GM23338 (cell line): ENCODE measurements at regions not wholly inside any gene's neighbourhood (a gene's known extent, or its start where the extent isn't known, plus 50 kb on each side); places are given as distances from the start of the nearest gene placed in this dataset.

Experiments used
- ATAC-seq: fragments of 200-7000 bp; cut with Tn5 transposase; 3 replicates; pipeline ENCODE4 v1.9.1; 2020
- DNase-seq: peaks from one replicate; pipeline ENCODE4 v3.0.0-alpha.2; 2015; ENCODE audit warnings: low spot score
- H2AFZ ChIP-seq: fragments of 200-600 bp; sonication (generic); 2 replicates; pipeline ENCODE4 v1.8.0; 2016; ENCODE audit warnings: antibody characterized with exemption, mild to moderate bottlenecking, moderate library complexity
- H3F3A ChIP-seq: fragments of 200-600 bp; sonication (generic); replicated peaks from 2 replicates; pipeline ENCODE4 v1.8.0; 2017; ENCODE audit warnings: antibody characterized with exemption, mixed run types, low read depth
- H3K27ac ChIP-seq: fragments of 200-600 bp; sonication (generic); 2 replicates; pipeline ENCODE4 v1.6.1; 2016; ENCODE audit warnings: low read depth
- H3K27me3 ChIP-seq: fragments of 200-600 bp; sonication (generic); 2 replicates; pipeline ENCODE4 v1.8.0; 2016; ENCODE audit warnings: mild to moderate bottlenecking, mixed run types, moderate library complexity; ENCODE audit not compliant: insufficient read depth
- H3K36me3 ChIP-seq: fragments of 200-600 bp; sonication (generic); 2 replicates; pipeline ENCODE4 v1.8.0; 2016; ENCODE audit warnings: mild to moderate bottlenecking; ENCODE audit not compliant: insufficient read depth
- H3K4me1 ChIP-seq: fragments of 200-600 bp; sonication (generic); 2 replicates; pipeline ENCODE4 v1.8.0; 2016; ENCODE audit warnings: mild to moderate bottlenecking, moderate library complexity; ENCODE audit not compliant: insufficient read depth
- H3K4me2 ChIP-seq: fragments of 200-600 bp; sonication (generic); 2 replicates; pipeline ENCODE4 v1.7.1; 2017; ENCODE audit warnings: mixed run types
- H3K4me3 ChIP-seq: fragments of 200-600 bp; sonication (generic); 2 replicates; pipeline ENCODE4 v1.6.1; 2016; ENCODE audit warnings: mixed run types
- H3K79me2 ChIP-seq: fragments of 200-600 bp; sonication (generic); replicated peaks from 2 replicates; pipeline ENCODE4 v1.8.0; 2017; ENCODE audit warnings: mild to moderate bottlenecking; ENCODE audit not compliant: insufficient read depth
- H3K9me2 ChIP-seq: fragments of 200-600 bp; sonication (generic); 2 replicates; pipeline ENCODE4 v1.8.0; 2017; ENCODE audit not compliant: insufficient read depth
- H4K20me1 ChIP-seq: fragments of 200-600 bp; sonication (generic); replicated peaks from 2 replicates; pipeline ENCODE4 v1.8.0; 2017; ENCODE audit warnings: mild to moderate bottlenecking; ENCODE audit not compliant: insufficient read depth
- H3K27ac Mint-ChIP-seq: 2 replicates; pipeline ENCODE4 v1.8.0; 2020; ENCODE audit warnings: inconsistent platforms, mild to moderate bottlenecking, moderate library complexity, mixed read lengths
- H3K27me3 Mint-ChIP-seq: 3 replicates; pipeline ENCODE4 v1.8.0; 2022; ENCODE audit warnings: low read depth, mild to moderate bottlenecking, moderate library complexity, mixed read lengths, inconsistent platforms; ENCODE audit not compliant: insufficient read depth, poor library complexity
- H3K36me3 Mint-ChIP-seq: 3 replicates; pipeline ENCODE4 v1.8.0; 2021; ENCODE audit warnings: low read depth, mild to moderate bottlenecking, inconsistent platforms, moderate library complexity, mixed read lengths
- H3K4me1 Mint-ChIP-seq: 3 replicates; pipeline ENCODE4 v1.8.0; 2020; ENCODE audit warnings: mild to moderate bottlenecking, inconsistent platforms, mixed read lengths
- H3K4me3 Mint-ChIP-seq: 3 replicates; pipeline ENCODE4 v1.8.0; 2021; ENCODE audit warnings: moderate library complexity, mild to moderate bottlenecking, inconsistent platforms, mixed read lengths
- H3K9me3 Mint-ChIP-seq: 3 replicates; pipeline ENCODE4 v1.8.0; 2020; ENCODE audit warnings: moderate library complexity, mild to moderate bottlenecking, inconsistent platforms, mixed read lengths
- CREB1 ChIP-seq: fragments of 250-450 bp; sonication (Bioruptor Pico); IDR thresholded peaks from 2 replicates; pipeline ENCODE4 v1.5.0; 2020; ENCODE audit warnings: low read depth, mild to moderate bottlenecking, moderate library complexity
- EZH2 ChIP-seq: fragments of 200-600 bp; sonication (generic); IDR thresholded peaks from one replicate; pipeline ENCODE4 v1.8.0; 2017; ENCODE audit warnings: antibody characterized with exemption, mild to moderate bottlenecking, low read depth; ENCODE audit not compliant: unreplicated experiment
- EZH2phosphoT487 ChIP-seq: fragments of 200-600 bp; sonication (generic); IDR thresholded peaks from one replicate; pipeline ENCODE4 v1.8.1; 2018; ENCODE audit warnings: antibody characterized with exemption; ENCODE audit not compliant: unreplicated experiment
- JUNB ChIP-seq: IDR thresholded peaks from one replicate; pipeline ENCODE4 v1.6.1; 2016; ENCODE audit warnings: antibody characterized with exemption; ENCODE audit not compliant: unreplicated experiment
- NANOG ChIP-seq: IDR thresholded peaks from 2 replicates; pipeline ENCODE4 v1.6.1; 2016; ENCODE audit warnings: antibody characterized with exemption, borderline replicate concordance
- POLR2AphosphoS5 ChIP-seq: IDR thresholded peaks from 2 replicates; pipeline ENCODE4 v1.6.1; 2016; ENCODE audit warnings: antibody characterized with exemption, low read depth
- STAT1 ChIP-seq: IDR thresholded peaks from one replicate; pipeline ENCODE4 v1.6.1; 2016; ENCODE audit warnings: antibody characterized with exemption; ENCODE audit not compliant: unreplicated experiment
- ZNF114 ChIP-seq: fragments of 250-450 bp; sonication (Bioruptor Pico); IDR thresholded peaks from 2 replicates; pipeline ENCODE4 v1.5.0; 2020; ENCODE audit warnings: mild to moderate bottlenecking, moderate library complexity
- ZNF331 ChIP-seq: fragments of 250-450 bp; sonication (Bioruptor Pico); IDR thresholded peaks from 2 replicates; pipeline ENCODE4 v1.5.0; 2020; ENCODE audit warnings: low read depth, mild to moderate bottlenecking, moderate library complexity
- TF ChIP-seq, protein P1 (sequence below): IDR thresholded peaks from 2 replicates; pipeline ENCODE4 v1.6.1; 2016; ENCODE audit warnings: antibody characterized with exemption
- TF ChIP-seq, protein P2 (sequence below): fragments of 250-450 bp; sonication (Bioruptor Pico); IDR thresholded peaks from 2 replicates; pipeline ENCODE4 v1.5.0; 2020; ENCODE audit warnings: mild to moderate bottlenecking, moderate library complexity
- TF ChIP-seq, protein P3 (sequence below), 2 experiments: fragments of 200-600 bp in 1 of 2; sonication (generic) in 1 of 2; conservative IDR thresholded peaks; 2 replicates each; pipeline versions ENCODE4 v1.5.1 to v1.6.1; 2016 to 2017; ENCODE audit warnings: antibody characterized with exemption in 2 of 2, low read depth in 2 of 2, mild to moderate bottlenecking in 2 of 2, moderate library complexity in 1 of 2
- TF ChIP-seq, protein P4 (sequence below): IDR thresholded peaks from one replicate; pipeline ENCODE4 v1.6.1; 2018; ENCODE audit warnings: antibody characterized with exemption; ENCODE audit not compliant: unreplicated experiment

DNA sequence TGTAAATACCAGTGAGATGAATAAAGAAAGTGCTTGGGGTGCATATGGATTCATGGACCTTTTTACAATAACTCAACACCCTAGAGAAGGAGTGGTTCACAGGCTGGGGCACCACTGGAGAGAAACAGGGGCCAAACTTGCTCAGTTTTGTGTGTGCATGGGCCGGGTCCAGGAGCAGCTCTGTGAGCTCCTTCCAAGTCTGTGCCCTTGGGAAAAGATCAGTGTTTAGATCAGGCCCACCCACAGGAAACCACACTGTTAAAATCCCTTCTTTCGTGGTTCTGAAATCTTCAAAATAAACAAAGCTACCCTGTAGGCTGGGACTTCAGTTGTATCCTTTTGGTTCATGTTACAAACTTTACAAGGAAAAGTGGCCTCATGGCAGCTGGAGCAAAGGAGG is 156.1 kb upstream of the TMEM260 start:
- Mint-ChIP-seq H3K36me3 (no peaks in the 10 kb centered on the region), H3K27me3 (peaks cover 7% of the 10 kb centered on the region), H3K4me1 (peaks cover 14% of the 10 kb centered on the region), H3K27ac (no peak overlapping the region), H3K9me3 (peaks cover 3% of the 10 kb centered on the region; the same call in 2 of the 3 replicates), H3K4me3 (no peak overlapping the region)
- no peak overlapping the region for H3K4me2 ChIP-seq
- H4K20me1 ChIP-seq, result no peaks in the 10 kb centered on the region
- H3K27ac ChIP-seq, result no peak overlapping the region
- H3K4me1 ChIP-seq, result no peaks in the 10 kb centered on the region
- H3K79me2 ChIP-seq, result no peaks in the 10 kb centered on the region
- H3K27me3 ChIP-seq, result no peaks in the 10 kb centered on the region
- H3K4me3 ChIP-seq, result no peak overlapping the region
- H3K36me3 ChIP-seq, result no peaks in the 10 kb centered on the region
- no peak for ATAC-seq
- no peak for DNase-seq
- H3F3A ChIP-seq, result no peaks in the 10 kb centered on the region
- TF ChIP-seq EZH2 (no peak), ZNF331 (CRISPR knock-in tag) (no peak), JUNB (no peak), ZNF114 (CRISPR knock-in tag) (no peak), EZH2phosphoT487 (no peak), CREB1 (no peak), NANOG (no peak), POLR2AphosphoS5 (no peak), STAT1 (no peak)
- TF ChIP-seq, protein P1, sequence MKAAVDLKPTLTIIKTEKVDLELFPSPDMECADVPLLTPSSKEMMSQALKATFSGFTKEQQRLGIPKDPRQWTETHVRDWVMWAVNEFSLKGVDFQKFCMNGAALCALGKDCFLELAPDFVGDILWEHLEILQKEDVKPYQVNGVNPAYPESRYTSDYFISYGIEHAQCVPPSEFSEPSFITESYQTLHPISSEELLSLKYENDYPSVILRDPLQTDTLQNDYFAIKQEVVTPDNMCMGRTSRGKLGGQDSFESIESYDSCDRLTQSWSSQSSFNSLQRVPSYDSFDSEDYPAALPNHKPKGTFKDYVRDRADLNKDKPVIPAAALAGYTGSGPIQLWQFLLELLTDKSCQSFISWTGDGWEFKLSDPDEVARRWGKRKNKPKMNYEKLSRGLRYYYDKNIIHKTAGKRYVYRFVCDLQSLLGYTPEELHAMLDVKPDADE, result no peak
- TF ChIP-seq, protein P2, sequence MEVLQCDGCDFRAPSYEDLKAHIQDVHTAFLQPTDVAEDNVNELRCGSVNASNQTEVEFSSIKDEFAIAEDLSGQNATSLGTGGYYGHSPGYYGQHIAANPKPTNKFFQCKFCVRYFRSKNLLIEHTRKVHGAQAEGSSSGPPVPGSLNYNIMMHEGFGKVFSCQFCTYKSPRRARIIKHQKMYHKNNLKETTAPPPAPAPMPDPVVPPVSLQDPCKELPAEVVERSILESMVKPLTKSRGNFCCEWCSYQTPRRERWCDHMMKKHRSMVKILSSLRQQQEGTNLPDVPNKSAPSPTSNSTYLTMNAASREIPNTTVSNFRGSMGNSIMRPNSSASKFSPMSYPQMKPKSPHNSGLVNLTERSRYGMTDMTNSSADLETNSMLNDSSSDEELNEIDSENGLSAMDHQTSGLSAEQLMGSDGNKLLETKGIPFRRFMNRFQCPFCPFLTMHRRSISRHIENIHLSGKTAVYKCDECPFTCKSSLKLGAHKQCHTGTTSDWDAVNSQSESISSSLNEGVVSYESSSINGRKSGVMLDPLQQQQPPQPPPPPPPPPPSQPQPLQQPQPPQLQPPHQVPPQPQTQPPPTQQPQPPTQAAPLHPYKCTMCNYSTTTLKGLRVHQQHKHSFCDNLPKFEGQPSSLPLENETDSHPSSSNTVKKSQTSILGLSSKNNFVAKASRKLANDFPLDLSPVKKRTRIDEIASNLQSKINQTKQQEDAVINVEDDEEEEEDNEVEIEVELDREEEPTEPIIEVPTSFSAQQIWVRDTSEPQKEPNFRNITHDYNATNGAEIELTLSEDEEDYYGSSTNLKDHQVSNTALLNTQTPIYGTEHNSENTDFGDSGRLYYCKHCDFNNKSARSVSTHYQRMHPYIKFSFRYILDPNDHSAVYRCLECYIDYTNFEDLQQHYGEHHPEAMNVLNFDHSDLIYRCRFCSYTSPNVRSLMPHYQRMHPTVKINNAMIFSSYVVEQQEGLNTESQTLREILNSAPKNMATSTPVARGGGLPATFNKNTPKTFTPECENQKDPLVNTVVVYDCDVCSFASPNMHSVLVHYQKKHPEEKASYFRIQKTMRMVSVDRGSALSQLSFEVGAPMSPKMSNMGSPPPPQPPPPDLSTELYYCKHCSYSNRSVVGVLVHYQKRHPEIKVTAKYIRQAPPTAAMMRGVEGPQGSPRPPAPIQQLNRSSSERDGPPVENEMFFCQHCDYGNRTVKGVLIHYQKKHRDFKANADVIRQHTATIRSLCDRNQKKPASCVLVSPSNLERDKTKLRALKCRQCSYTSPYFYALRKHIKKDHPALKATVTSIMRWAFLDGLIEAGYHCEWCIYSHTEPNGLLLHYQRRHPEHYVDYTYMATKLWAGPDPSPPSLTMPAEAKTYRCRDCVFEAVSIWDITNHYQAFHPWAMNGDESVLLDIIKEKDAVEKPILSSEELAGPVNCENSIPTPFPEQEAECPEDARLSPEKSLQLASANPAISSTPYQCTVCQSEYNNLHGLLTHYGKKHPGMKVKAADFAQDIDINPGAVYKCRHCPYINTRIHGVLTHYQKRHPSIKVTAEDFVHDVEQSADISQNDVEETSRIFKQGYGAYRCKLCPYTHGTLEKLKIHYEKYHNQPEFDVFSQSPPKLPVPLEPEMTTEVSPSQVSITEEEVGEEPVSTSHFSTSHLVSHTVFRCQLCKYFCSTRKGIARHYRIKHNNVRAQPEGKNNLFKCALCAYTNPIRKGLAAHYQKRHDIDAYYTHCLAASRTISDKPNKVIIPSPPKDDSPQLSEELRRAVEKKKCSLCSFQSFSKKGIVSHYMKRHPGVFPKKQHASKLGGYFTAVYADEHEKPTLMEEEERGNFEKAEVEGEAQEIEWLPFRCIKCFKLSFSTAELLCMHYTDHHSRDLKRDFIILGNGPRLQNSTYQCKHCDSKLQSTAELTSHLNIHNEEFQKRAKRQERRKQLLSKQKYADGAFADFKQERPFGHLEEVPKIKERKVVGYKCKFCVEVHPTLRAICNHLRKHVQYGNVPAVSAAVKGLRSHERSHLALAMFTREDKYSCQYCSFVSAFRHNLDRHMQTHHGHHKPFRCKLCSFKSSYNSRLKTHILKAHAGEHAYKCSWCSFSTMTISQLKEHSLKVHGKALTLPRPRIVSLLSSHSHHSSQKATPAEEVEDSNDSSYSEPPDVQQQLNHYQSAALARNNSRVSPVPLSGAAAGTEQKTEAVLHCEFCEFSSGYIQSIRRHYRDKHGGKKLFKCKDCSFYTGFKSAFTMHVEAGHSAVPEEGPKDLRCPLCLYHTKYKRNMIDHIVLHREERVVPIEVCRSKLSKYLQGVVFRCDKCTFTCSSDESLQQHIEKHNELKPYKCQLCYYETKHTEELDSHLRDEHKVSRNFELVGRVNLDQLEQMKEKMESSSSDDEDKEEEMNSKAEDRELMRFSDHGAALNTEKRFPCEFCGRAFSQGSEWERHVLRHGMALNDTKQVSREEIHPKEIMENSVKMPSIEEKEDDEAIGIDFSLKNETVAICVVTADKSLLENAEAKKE (CRISPR knock-in tag), result no peak
- TF ChIP-seq, protein P3, sequence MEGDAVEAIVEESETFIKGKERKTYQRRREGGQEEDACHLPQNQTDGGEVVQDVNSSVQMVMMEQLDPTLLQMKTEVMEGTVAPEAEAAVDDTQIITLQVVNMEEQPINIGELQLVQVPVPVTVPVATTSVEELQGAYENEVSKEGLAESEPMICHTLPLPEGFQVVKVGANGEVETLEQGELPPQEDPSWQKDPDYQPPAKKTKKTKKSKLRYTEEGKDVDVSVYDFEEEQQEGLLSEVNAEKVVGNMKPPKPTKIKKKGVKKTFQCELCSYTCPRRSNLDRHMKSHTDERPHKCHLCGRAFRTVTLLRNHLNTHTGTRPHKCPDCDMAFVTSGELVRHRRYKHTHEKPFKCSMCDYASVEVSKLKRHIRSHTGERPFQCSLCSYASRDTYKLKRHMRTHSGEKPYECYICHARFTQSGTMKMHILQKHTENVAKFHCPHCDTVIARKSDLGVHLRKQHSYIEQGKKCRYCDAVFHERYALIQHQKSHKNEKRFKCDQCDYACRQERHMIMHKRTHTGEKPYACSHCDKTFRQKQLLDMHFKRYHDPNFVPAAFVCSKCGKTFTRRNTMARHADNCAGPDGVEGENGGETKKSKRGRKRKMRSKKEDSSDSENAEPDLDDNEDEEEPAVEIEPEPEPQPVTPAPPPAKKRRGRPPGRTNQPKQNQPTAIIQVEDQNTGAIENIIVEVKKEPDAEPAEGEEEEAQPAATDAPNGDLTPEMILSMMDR (conservative IDR thresholded peaks at IDR 0.05; ENCODE audit: low read depth in 2 of 2), result no peak
- TF ChIP-seq, protein P4, sequence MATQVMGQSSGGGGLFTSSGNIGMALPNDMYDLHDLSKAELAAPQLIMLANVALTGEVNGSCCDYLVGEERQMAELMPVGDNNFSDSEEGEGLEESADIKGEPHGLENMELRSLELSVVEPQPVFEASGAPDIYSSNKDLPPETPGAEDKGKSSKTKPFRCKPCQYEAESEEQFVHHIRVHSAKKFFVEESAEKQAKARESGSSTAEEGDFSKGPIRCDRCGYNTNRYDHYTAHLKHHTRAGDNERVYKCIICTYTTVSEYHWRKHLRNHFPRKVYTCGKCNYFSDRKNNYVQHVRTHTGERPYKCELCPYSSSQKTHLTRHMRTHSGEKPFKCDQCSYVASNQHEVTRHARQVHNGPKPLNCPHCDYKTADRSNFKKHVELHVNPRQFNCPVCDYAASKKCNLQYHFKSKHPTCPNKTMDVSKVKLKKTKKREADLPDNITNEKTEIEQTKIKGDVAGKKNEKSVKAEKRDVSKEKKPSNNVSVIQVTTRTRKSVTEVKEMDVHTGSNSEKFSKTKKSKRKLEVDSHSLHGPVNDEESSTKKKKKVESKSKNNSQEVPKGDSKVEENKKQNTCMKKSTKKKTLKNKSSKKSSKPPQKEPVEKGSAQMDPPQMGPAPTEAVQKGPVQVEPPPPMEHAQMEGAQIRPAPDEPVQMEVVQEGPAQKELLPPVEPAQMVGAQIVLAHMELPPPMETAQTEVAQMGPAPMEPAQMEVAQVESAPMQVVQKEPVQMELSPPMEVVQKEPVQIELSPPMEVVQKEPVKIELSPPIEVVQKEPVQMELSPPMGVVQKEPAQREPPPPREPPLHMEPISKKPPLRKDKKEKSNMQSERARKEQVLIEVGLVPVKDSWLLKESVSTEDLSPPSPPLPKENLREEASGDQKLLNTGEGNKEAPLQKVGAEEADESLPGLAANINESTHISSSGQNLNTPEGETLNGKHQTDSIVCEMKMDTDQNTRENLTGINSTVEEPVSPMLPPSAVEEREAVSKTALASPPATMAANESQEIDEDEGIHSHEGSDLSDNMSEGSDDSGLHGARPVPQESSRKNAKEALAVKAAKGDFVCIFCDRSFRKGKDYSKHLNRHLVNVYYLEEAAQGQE, result no peak
- peak overlapping the region; percentile 87 for H2AFZ ChIP-seq
- peaks cover 13% of the 10 kb centered on the region for H3K9me2 ChIP-seq
